H1 (cell line): ENCODE measurements at regions not wholly inside any gene's neighbourhood (a gene's known extent, or its start where the extent isn't known, plus 50 kb on each side); places are given as distances from the start of the nearest gene placed in this dataset.

Source experiments
- CTCF ChIA-PET: fragments of 300-600 bp; sonication (Branson Sonifier 250); formaldehyde crosslinking; loops from one replicate; lab custom pipeline; 2021; ENCODE audit not compliant: partially characterized antibody; lab: Charles Lee
- POLR2A ChIA-PET: fragments of 300-600 bp; sonication (Branson Sonifier 250); formaldehyde crosslinking; loops from one replicate; lab custom pipeline; 2021; ENCODE audit warnings: inconsistent platforms; ENCODE audit not compliant: partially characterized antibody; lab: Charles Lee
- DNase-seq, 2 experiments: peaks; one replicate each; pipeline versions ENCODE4 v3.0.0 to v3.0.0-alpha.2; 2010 to 2022; ENCODE audit warnings: low spot score in 2 of 2, low read depth in 1 of 2, mixed read lengths in 1 of 2
- FAIRE-seq: peaks from 2 replicates; lab custom pipeline; 2011; peaks lifted over from hg19 to GRCh38; lab: Jason Lieb, UNC
- H2AFZ ChIP-seq: 2 replicates; pipeline ENCODE4 v1.8.1; 2012; ENCODE audit warnings: low read length, inconsistent platforms
- H2AK5ac ChIP-seq: 2 replicates; pipeline ENCODE4 v1.6.1; 2013; ENCODE audit warnings: low read depth, low read length
- H2BK120ac ChIP-seq: replicated peaks from 2 replicates; pipeline ENCODE3; 2013; ENCODE audit warnings: low read depth, low read length, inconsistent platforms
- H2BK12ac ChIP-seq: 2 replicates; pipeline ENCODE4 v1.6.1; 2013; ENCODE audit warnings: low read depth, low read length
- H2BK15ac ChIP-seq: 2 replicates; pipeline ENCODE4 v1.6.1; 2013; ENCODE audit warnings: low read length
- H2BK20ac ChIP-seq: 2 replicates; pipeline ENCODE4 v1.6.1; 2013; ENCODE audit warnings: low read length
- H2BK5ac ChIP-seq: 2 replicates; pipeline ENCODE4 v1.6.1; 2013; ENCODE audit warnings: low read depth, low read length
- H3K14ac ChIP-seq: 2 replicates; pipeline ENCODE4 v1.6.1; 2013; ENCODE audit warnings: inconsistent platforms; ENCODE audit not compliant: insufficient read length
- H3K18ac ChIP-seq: 2 replicates; pipeline ENCODE4 v1.6.1; 2013; ENCODE audit warnings: low read length; ENCODE audit errors: extremely low read depth
- H3K23ac ChIP-seq: 2 replicates; pipeline ENCODE4 v1.6.1; 2013; ENCODE audit warnings: inconsistent platforms; ENCODE audit not compliant: insufficient read length
- H3K23me2 ChIP-seq: 2 replicates; pipeline ENCODE4 v1.6.1; 2013; ENCODE audit warnings: low read depth, low read length
- H3K27ac ChIP-seq: 2 replicates; pipeline ENCODE4 v1.6.1; 2011; ENCODE audit warnings: low read depth, low read length, inconsistent platforms
- H3K27me3 ChIP-seq, 4 experiments: replicated peaks in 1 of 4; 1 replicate in 1 of 4; 2 replicates in 3 of 4; pipeline versions ENCODE4 v1.6.1 to v1.8.1; 2011 to 2013; ENCODE audit warnings: low read length in 3 of 4, mild to moderate bottlenecking in 3 of 4, inconsistent platforms in 2 of 4, mixed read lengths in 2 of 4, moderate library complexity in 1 of 4; ENCODE audit not compliant: control insufficient read depth in 3 of 4, insufficient read depth in 3 of 4; ENCODE audit errors: extremely low read depth in 1 of 4
- H3K36me3 ChIP-seq, 4 experiments: 2 replicates each; pipeline versions ENCODE4 v1.6.1 to v1.8.1; 2011 to 2013; ENCODE audit warnings: mild to moderate bottlenecking in 4 of 4, low read length in 3 of 4, moderate library complexity in 2 of 4, control low read depth in 1 of 4, inconsistent platforms in 1 of 4; ENCODE audit not compliant: insufficient read depth in 4 of 4, control insufficient read depth in 2 of 4
- H3K4ac ChIP-seq: replicated peaks from 2 replicates; pipeline ENCODE3; 2013; ENCODE audit warnings: low read length, low read depth, mixed read lengths, inconsistent platforms; ENCODE audit not compliant: insufficient read length
- H3K4me1 ChIP-seq, 4 experiments: replicated peaks in 1 of 4; 1 replicate in 1 of 4; 2 replicates in 3 of 4; pipeline versions ENCODE4 v1.6.1 to v1.8.1; 2011 to 2013; ENCODE audit warnings: low read length in 3 of 4, inconsistent platforms in 2 of 4, mixed read lengths in 1 of 4; ENCODE audit not compliant: insufficient read depth in 4 of 4, control insufficient read depth in 3 of 4
- H3K4me2 ChIP-seq, 2 experiments: 2 replicates each; pipeline versions ENCODE4 v1.6.1 to v1.8.1; 2011 to 2013; ENCODE audit warnings: low read depth in 2 of 2, low read length in 2 of 2, control low read depth in 1 of 2, inconsistent platforms in 1 of 2, mild to moderate bottlenecking in 1 of 2; ENCODE audit not compliant: insufficient read depth in 1 of 2
- H3K4me3 ChIP-seq, 4 experiments: fragments of 200-600, 300-600 bp in 1 of 4; sonication (generic), shearing (Covaris generic), sonication (Bioruptor Twin) in 1 of 4; 2 replicates each; pipeline versions ENCODE4 v1.5.1 to v1.8.1; 2011 to 2016; ENCODE audit warnings: low read length in 4 of 4, low read depth in 3 of 4, control low read depth in 2 of 4, inconsistent platforms in 2 of 4, mild to moderate bottlenecking in 2 of 4, mixed read lengths in 1 of 4, moderate library complexity in 1 of 4; ENCODE audit not compliant: insufficient read depth in 2 of 4; ENCODE audit errors: extremely low read depth in 1 of 4
- H3K56ac ChIP-seq: replicated peaks from 2 replicates; pipeline ENCODE3; 2013; ENCODE audit warnings: low read depth, mild to moderate bottlenecking, mixed read lengths, low read length, inconsistent platforms; ENCODE audit not compliant: insufficient read length
- H3K79me1 ChIP-seq: 2 replicates; pipeline ENCODE4 v1.6.1; 2013; ENCODE audit warnings: low read depth, low read length, control low read depth
- H3K79me2 ChIP-seq, 2 experiments: 2 replicates each; pipeline versions ENCODE4 v1.6.1 to v1.8.1; 2012 to 2013; ENCODE audit warnings: low read length in 2 of 2, mild to moderate bottlenecking in 2 of 2, inconsistent platforms in 1 of 2; ENCODE audit not compliant: insufficient read depth in 2 of 2, control insufficient read depth in 1 of 2
- H3K9ac ChIP-seq, 4 experiments: replicated peaks in 1 of 4; 1 replicate in 1 of 4; 2 replicates in 3 of 4; pipeline versions ENCODE4 v1.6.1 to v1.8.1; 2011 to 2013; ENCODE audit warnings: low read depth in 3 of 4, low read length in 3 of 4, control low read depth in 2 of 4, mild to moderate bottlenecking in 2 of 4, moderate library complexity in 2 of 4, inconsistent platforms in 1 of 4; ENCODE audit errors: extremely low read depth in 1 of 4
- H3K9me3 ChIP-seq, 2 experiments: 2 replicates each; pipeline versions ENCODE4 v1.6.1 to v1.8.1; 2012 to 2013; ENCODE audit warnings: mild to moderate bottlenecking in 2 of 2, moderate library complexity in 2 of 2, control low read depth in 1 of 2, inconsistent platforms in 1 of 2, low read depth in 1 of 2, low read length in 1 of 2, mixed read lengths in 1 of 2; ENCODE audit not compliant: insufficient read depth in 2 of 2
- H4K20me1 ChIP-seq, 2 experiments: replicated peaks in 1 of 2; 2 replicates each; pipeline versions ENCODE3 to v1.8.1; 2011 to 2013; ENCODE audit warnings: inconsistent platforms in 2 of 2, low read length in 2 of 2, mild to moderate bottlenecking in 1 of 2; ENCODE audit not compliant: insufficient read depth in 2 of 2, control insufficient read depth in 1 of 2
- H4K5ac ChIP-seq: 2 replicates; pipeline ENCODE4 v1.6.1; 2013; ENCODE audit warnings: low read length, low read depth, mixed read lengths, inconsistent platforms; ENCODE audit not compliant: insufficient read length
- H4K8ac ChIP-seq: 2 replicates; pipeline ENCODE4 v1.8.0; 2013; ENCODE audit warnings: mild to moderate bottlenecking, moderate library complexity, low read length, inconsistent platforms; ENCODE audit not compliant: insufficient read depth; ENCODE audit errors: extremely low read depth
- H4K91ac ChIP-seq: replicated peaks from 2 replicates; pipeline ENCODE3; 2013; ENCODE audit warnings: low read length, mixed read lengths, inconsistent platforms; ENCODE audit not compliant: insufficient read length
- BCL11A ChIP-seq, 2 experiments: IDR thresholded peaks; one replicate each; pipeline ENCODE4 v1.6.1; 2011; ENCODE audit warnings: low read depth in 2 of 2, low read length in 2 of 2, mild to moderate bottlenecking in 2 of 2
- CEBPB ChIP-seq: IDR thresholded peaks from 2 replicates; pipeline ENCODE4 v1.6.1; 2012; ENCODE audit warnings: low read depth, low read length
- EZH2 ChIP-seq: fragments of 200-600 bp; sonication (generic); IDR thresholded peaks from 2 replicates; pipeline ENCODE4 v1.7.1; 2012; ENCODE audit warnings: low read depth, mild to moderate bottlenecking, moderate library complexity, low read length, inconsistent platforms; ENCODE audit not compliant: severe bottlenecking
- GTF2F1 ChIP-seq: IDR thresholded peaks from 2 replicates; pipeline ENCODE4 v1.6.1; 2012; ENCODE audit warnings: low read depth, low read length, improper control_type of control experiment, borderline replicate concordance
- HDAC6 ChIP-seq: IDR thresholded peaks from one replicate; pipeline ENCODE4 v1.7.1; 2012; ENCODE audit warnings: low read depth, mild to moderate bottlenecking, inconsistent platforms, low read length, moderate library complexity
- JUN ChIP-seq: IDR thresholded peaks from 2 replicates; pipeline ENCODE4 v1.6.1; 2011; ENCODE audit warnings: low read depth, mild to moderate bottlenecking, improper control_type of control experiment, low read length
- JUND ChIP-seq: IDR thresholded peaks from 2 replicates; pipeline ENCODE4 v1.6.1; 2011; ENCODE audit warnings: mild to moderate bottlenecking, improper control_type of control experiment, low read length
- MAFK ChIP-seq: IDR thresholded peaks from 2 replicates; pipeline ENCODE4 v1.6.1; 2012; ENCODE audit warnings: low read depth, mild to moderate bottlenecking, improper control_type of control experiment, low read length
- RBBP5 ChIP-seq: IDR thresholded peaks from 2 replicates; pipeline ENCODE4 v1.7.1; 2012; ENCODE audit warnings: low read depth, mild to moderate bottlenecking, inconsistent platforms, low read length, moderate library complexity, borderline replicate concordance
- TAF7 ChIP-seq: optimal IDR thresholded peaks from 2 replicates; pipeline ENCODE3; 2011; ENCODE audit warnings: low read depth, mild to moderate bottlenecking, inconsistent platforms, low read length, moderate library complexity, borderline replicate concordance
- YY1 ChIP-seq: IDR thresholded peaks from 2 replicates; pipeline ENCODE4 v1.6.1; 2011; ENCODE audit warnings: low read depth, mild to moderate bottlenecking, low read length
- WGBS, 2 experiments: shearing (Covaris generic) in 1 of 2; methylation state at CpG; one replicate each; pipeline versions ENCODE4 v1.1.6 to v1.1.7; 2013 to 2015; ENCODE audit warnings: low lambda C conversion rate in 2 of 2, mixed read lengths in 2 of 2, inconsistent platforms in 1 of 2, low coverage in 1 of 2, missing lambda C conversion rate in 1 of 2; ENCODE audit not compliant: insufficient replicate concordance in 2 of 2, insufficient coverage in 1 of 2, insufficient read length in 1 of 2; ENCODE audit errors: extremely low coverage in 1 of 2, missing lambda C conversion rate in 1 of 2; 5-methylcytosine and 5-hydroxymethylcytosine counted together

GRCh38 chr16:35543486-35543885 is 2084.1 kb downstream of the TP53TG3F start:
- POLR2A ChIA-PET: no interaction called here
- Histone ChIP-seq H2BK20ac (no peak overlapping the region), H3K4me1 (no peaks in the 10 kb centered on the region), H2BK120ac (no peak overlapping the region), H3K4me3 (no peak overlapping the region), H3K9me3 (peaks cover 42 to 59% of the 10 kb centered on the region in 2 experiments), H3K79me1 (no peaks in the 10 kb centered on the region), H3K18ac (no peak overlapping the region), H4K91ac (no peak overlapping the region), H4K8ac (no peak overlapping the region), H3K4me2 (no peak overlapping the region), H3K23ac (no peak overlapping the region), H4K20me1 (no peaks in the 10 kb centered on the region), H2AK5ac (no peak overlapping the region), H4K5ac (no peak overlapping the region), H3K56ac (no peak overlapping the region), H2BK5ac (no peak overlapping the region), H3K4ac (no peak overlapping the region), H3K27me3 (no peaks in the 10 kb centered on the region), H3K27ac (no peak overlapping the region), H3K79me2 (no peaks in the 10 kb centered on the region), H3K14ac (no peak overlapping the region), H3K23me2 (no peaks in the 10 kb centered on the region), H2AFZ (no peak overlapping the region), H3K36me3 (peaks cover 0 to 4% (median 0%) of the 10 kb centered on the region in 4 experiments; a peak in 1 of 8 replicates), H2BK12ac (no peak overlapping the region), H3K9ac (no peak overlapping the region), H2BK15ac (no peak overlapping the region)
- WGBS, 2 experiments: 95% methylated on average over 20 of the region's 27 CpGs; no CpG with 5 or more reads in 1 of the 2 experiments
- FAIRE-seq: no peak
- CTCF ChIA-PET: no interaction called here
- no peak for DNase-seq
- TF ChIP-seq MAFK (no peak), HDAC6 (no peak), TAF7 (no peak), GTF2F1 (no peak), JUN (no peak), CEBPB (no peak), RBBP5 (no peak), BCL11A (IDR thresholded peaks at IDR 0.05; ENCODE audit: low read depth in 2 of 2, low read length in 2 of 2) (no peak), JUND (no peak), YY1 (no peak), EZH2 (no peak)
